HEK293 (cell line): ENCODE measurements at regions not wholly inside any gene's neighbourhood (a gene's known extent, or its start where the extent isn't known, plus 50 kb on each side); places are given as distances from the start of the nearest gene placed in this dataset.

ENCODE experiments used
- CTCF ChIA-PET: fragments of 350-600 bp; formaldehyde crosslinking; extraction: SDS; loops from one replicate; lab custom pipeline; 2021; ENCODE audit warnings: antibody characterized with exemption; lab: Yijun Ruan, JAX
- POLR2A ChIA-PET: fragments of 300-600 bp; formaldehyde crosslinking; extraction: SDS; loops from one replicate; lab custom pipeline; 2020; ENCODE audit warnings: antibody characterized with exemption, inconsistent platforms; lab: Yijun Ruan, JAX
- H3K27ac ChIP-seq: fragments of 200-500 bp; sonication (Bioruptor generic); 2 replicates; pipeline ENCODE4 v1.5.1; 2014; ENCODE audit warnings: low read depth, low read length, control low read depth, inconsistent platforms; ENCODE audit errors: extremely low read depth
- H3K36me3 ChIP-seq, 2 experiments: fragments of 200-500 bp in 1 of 2; sonication (Bioruptor generic) in 1 of 2; 1 replicate in 1 of 2; 2 replicates in 1 of 2; pipeline ENCODE4 v1.5.1; 2014 to 2017; ENCODE audit warnings: inconsistent platforms in 2 of 2, low read length in 2 of 2; ENCODE audit not compliant: control insufficient read depth in 2 of 2, insufficient read depth in 1 of 2
- H3K4me1 ChIP-seq: fragments of 200-500 bp; sonication (Bioruptor generic); 2 replicates; pipeline ENCODE4 v1.5.1; 2014; ENCODE audit warnings: mild to moderate bottlenecking, low read length, inconsistent platforms; ENCODE audit not compliant: control insufficient read depth, insufficient read depth
- H3K4me3 ChIP-seq: 2 replicates; pipeline ENCODE4 v1.5.1; 2011; ENCODE audit warnings: low read depth, mild to moderate bottlenecking, control low read depth, low read length, moderate library complexity
- H3K9me3 ChIP-seq: fragments of 200-500 bp; sonication (Bioruptor generic); 2 replicates; pipeline ENCODE4 v1.5.1; 2014; ENCODE audit warnings: low read depth, low read length, inconsistent platforms; ENCODE audit not compliant: control insufficient read depth, insufficient read depth
- GFI1B ChIP-seq: fragments of 450-650 bp; formaldehyde crosslinking; IDR thresholded peaks from 2 replicates; pipeline ENCODE4 v1.5.1; 2016; ENCODE audit warnings: missing biosample characterization, missing genetic modification characterization
- OSR2 ChIP-seq: fragments of 450-650 bp; formaldehyde crosslinking; IDR thresholded peaks from 2 replicates; pipeline ENCODE4 v1.5.1; 2016; ENCODE audit warnings: missing biosample characterization, missing genetic modification characterization
- RBAK ChIP-seq: fragments of 450-650 bp; formaldehyde crosslinking; IDR thresholded peaks from 2 replicates; pipeline ENCODE4 v1.5.1; 2016; ENCODE audit warnings: missing biosample characterization, missing genetic modification characterization
- SETDB1 ChIP-seq: IDR thresholded peaks from one replicate; pipeline ENCODE4 v1.6.1; 2017; ENCODE audit warnings: mild to moderate bottlenecking, low read length, moderate library complexity, mixed read lengths; ENCODE audit not compliant: insufficient read length
- SP2 ChIP-seq: fragments of 450-650 bp; formaldehyde crosslinking; IDR thresholded peaks from 2 replicates; pipeline ENCODE4 v1.5.1; 2016; ENCODE audit warnings: missing biosample characterization, missing genetic modification characterization
- WT1 ChIP-seq: fragments of 450-650 bp; formaldehyde crosslinking; IDR thresholded peaks from 2 replicates; pipeline ENCODE4 v1.5.1; 2016; ENCODE audit warnings: missing biosample characterization, missing genetic modification characterization
- ZBTB8A ChIP-seq: fragments of 450-650 bp; formaldehyde crosslinking; IDR thresholded peaks from 2 replicates; pipeline ENCODE4 v1.5.1; 2016; ENCODE audit warnings: missing biosample characterization, missing genetic modification characterization
- ZNF211 ChIP-seq: fragments of 450-650 bp; formaldehyde crosslinking; IDR thresholded peaks from 2 replicates; pipeline ENCODE4 v1.5.1; 2016; ENCODE audit warnings: low read depth, missing biosample characterization, missing genetic modification characterization
- ZNF23 ChIP-seq: fragments of 450-650 bp; formaldehyde crosslinking; IDR thresholded peaks from 2 replicates; pipeline ENCODE4 v1.5.1; 2016; ENCODE audit warnings: missing biosample characterization, missing genetic modification characterization, borderline replicate concordance
- ZNF248 ChIP-seq: fragments of 450-650 bp; formaldehyde crosslinking; IDR thresholded peaks from 2 replicates; pipeline ENCODE4 v1.5.1; 2017; ENCODE audit warnings: missing biosample characterization, missing genetic modification characterization
- ZNF274 ChIP-seq, 2 experiments: fragments of 200-500 bp in 1 of 2; fragments of 450-650 bp in 1 of 2; sonication (Bioruptor generic) in 1 of 2; formaldehyde crosslinking in 1 of 2; IDR thresholded peaks; 2 replicates each; pipeline versions ENCODE4 v1.5.1 to v1.6.1; 2014 to 2016; ENCODE audit warnings: borderline replicate concordance in 1 of 2, inconsistent platforms in 1 of 2, low read length in 1 of 2, missing biosample characterization in 1 of 2, missing genetic modification characterization in 1 of 2
- ZNF292 ChIP-seq: fragments of 450-650 bp; formaldehyde crosslinking; IDR thresholded peaks from 2 replicates; pipeline ENCODE4 v1.5.1; 2016; ENCODE audit warnings: low read depth, missing biosample characterization, missing genetic modification characterization, borderline replicate concordance
- ZNF350 ChIP-seq: fragments of 450-650 bp; formaldehyde crosslinking; IDR thresholded peaks from 2 replicates; pipeline ENCODE4 v1.5.0; 2017; ENCODE audit warnings: missing biosample characterization, mild to moderate bottlenecking, missing genetic modification characterization
- ZNF366 ChIP-seq: fragments of 450-650 bp; formaldehyde crosslinking; conservative IDR thresholded peaks from 2 replicates; pipeline ENCODE4 v1.5.1; 2016; ENCODE audit warnings: missing biosample characterization, missing genetic modification characterization
- ZNF501 ChIP-seq: fragments of 450-650 bp; formaldehyde crosslinking; IDR thresholded peaks from 2 replicates; pipeline ENCODE4 v1.5.1; 2016; ENCODE audit warnings: missing biosample characterization, missing genetic modification characterization
- ZNF623 ChIP-seq: fragments of 450-650 bp; formaldehyde crosslinking; IDR thresholded peaks from 2 replicates; pipeline ENCODE4 v1.5.1; 2016; ENCODE audit warnings: missing biosample characterization, missing genetic modification characterization
- ZNF629 ChIP-seq: fragments of 450-650 bp; formaldehyde crosslinking; IDR thresholded peaks from 2 replicates; pipeline ENCODE4 v1.5.1; 2017; ENCODE audit warnings: missing biosample characterization, missing genetic modification characterization
- TF ChIP-seq, protein P1 (sequence below): fragments of 450-650 bp; formaldehyde crosslinking; IDR thresholded peaks from 2 replicates; pipeline ENCODE4 v1.5.1; 2016; ENCODE audit warnings: missing biosample characterization, missing genetic modification characterization
- TF ChIP-seq, protein P2 (sequence below): fragments of 450-650 bp; formaldehyde crosslinking; IDR thresholded peaks from 2 replicates; pipeline ENCODE4 v1.5.1; 2016; ENCODE audit warnings: missing biosample characterization, missing genetic modification characterization
- TF ChIP-seq, protein P3 (sequence below): fragments of 450-650 bp; formaldehyde crosslinking; IDR thresholded peaks from 2 replicates; pipeline ENCODE4 v1.5.1; 2017; ENCODE audit warnings: missing biosample characterization, missing genetic modification characterization
- TF ChIP-seq, protein P4 (sequence below): fragments of 450-650 bp; formaldehyde crosslinking; IDR thresholded peaks from 2 replicates; pipeline ENCODE4 v1.5.1; 2016; ENCODE audit warnings: missing biosample characterization, missing genetic modification characterization

DNA sequence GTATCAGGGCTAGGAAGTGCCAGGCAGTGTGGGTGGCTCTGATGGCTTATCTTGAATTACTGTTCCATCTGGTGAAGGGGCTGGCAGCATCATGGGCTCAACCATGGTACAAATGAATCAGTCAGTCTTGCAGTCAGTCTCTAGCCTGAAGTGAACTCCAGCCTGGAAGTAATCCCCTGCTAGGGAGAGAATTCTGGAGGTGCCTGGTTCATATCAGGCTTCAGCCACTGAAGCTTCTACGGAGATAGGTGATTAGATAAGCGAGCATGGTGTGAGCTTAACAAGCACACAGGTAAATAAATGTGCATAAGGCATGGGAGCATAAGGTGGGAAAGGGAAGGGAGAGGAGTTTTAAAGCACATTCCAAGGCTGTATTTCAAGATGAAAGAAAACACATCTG lies 541.7 kb downstream of the MBD2 start (continued):
- TF ChIP-seq, protein P1, sequence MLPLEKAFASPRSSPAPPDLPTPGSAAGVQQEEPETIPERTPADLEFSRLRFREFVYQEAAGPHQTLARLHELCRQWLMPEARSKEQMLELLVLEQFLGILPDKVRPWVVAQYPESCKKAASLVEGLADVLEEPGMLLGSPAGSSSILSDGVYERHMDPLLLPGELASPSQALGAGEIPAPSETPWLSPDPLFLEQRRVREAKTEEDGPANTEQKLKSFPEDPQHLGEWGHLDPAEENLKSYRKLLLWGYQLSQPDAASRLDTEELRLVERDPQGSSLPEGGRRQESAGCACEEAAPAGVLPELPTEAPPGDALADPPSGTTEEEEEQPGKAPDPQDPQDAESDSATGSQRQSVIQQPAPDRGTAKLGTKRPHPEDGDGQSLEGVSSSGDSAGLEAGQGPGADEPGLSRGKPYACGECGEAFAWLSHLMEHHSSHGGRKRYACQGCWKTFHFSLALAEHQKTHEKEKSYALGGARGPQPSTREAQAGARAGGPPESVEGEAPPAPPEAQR: no peak
- TF ChIP-seq OSR2 (tag by site-specific recombination) (no peak), GFI1B (tag by site-specific recombination) (no peak)

DNA sequence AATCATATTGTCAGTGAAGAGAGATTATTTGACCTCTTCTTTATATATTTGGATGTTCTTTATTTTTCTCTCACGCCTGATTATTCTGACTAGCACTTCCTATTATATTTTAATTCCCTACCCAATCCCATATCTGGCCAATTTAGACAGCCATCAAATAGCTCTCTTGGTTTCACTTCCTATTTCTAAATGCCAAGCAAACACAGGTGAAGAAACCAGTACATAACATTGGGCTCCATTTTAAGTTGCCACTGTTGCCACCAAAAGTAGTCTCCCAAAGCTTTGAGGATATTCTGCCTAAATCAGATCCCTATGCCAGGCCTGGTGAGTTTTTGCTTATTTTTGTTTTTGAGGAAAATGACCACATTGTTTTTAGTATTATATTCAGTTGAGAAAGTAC lies 547.0 kb downstream of the MBD2 start:
- ChIA-PET POLR2A (no interaction called here), CTCF (no interaction called here)
- H3K36me3 ChIP-seq: no peaks in the 10 kb centered on the region
- no peak overlapping the region for H3K4me3 ChIP-seq
- H3K27ac ChIP-seq: no peak overlapping the region
- no peaks in the 10 kb centered on the region for H3K9me3 ChIP-seq
- TF ChIP-seq, protein P2, sequence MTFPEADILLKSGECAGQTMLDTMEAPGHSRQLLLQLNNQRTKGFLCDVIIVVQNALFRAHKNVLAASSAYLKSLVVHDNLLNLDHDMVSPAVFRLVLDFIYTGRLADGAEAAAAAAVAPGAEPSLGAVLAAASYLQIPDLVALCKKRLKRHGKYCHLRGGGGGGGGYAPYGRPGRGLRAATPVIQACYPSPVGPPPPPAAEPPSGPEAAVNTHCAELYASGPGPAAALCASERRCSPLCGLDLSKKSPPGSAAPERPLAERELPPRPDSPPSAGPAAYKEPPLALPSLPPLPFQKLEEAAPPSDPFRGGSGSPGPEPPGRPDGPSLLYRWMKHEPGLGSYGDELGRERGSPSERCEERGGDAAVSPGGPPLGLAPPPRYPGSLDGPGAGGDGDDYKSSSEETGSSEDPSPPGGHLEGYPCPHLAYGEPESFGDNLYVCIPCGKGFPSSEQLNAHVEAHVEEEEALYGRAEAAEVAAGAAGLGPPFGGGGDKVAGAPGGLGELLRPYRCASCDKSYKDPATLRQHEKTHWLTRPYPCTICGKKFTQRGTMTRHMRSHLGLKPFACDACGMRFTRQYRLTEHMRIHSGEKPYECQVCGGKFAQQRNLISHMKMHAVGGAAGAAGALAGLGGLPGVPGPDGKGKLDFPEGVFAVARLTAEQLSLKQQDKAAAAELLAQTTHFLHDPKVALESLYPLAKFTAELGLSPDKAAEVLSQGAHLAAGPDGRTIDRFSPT: no peak
- no peak for TF ChIP-seq ZNF211
- TF ChIP-seq SP2 (tag by site-specific recombination): no peak
- no peak for TF ChIP-seq ZNF274 (IDR thresholded peaks at IDR 0.05; ENCODE audit: low read length)
- TF ChIP-seq ZNF274 (tag by site-specific recombination; IDR thresholded peaks at IDR 0.05; ENCODE audit: borderline replicate concordance): no peak
- TF ChIP-seq ZNF623 (tag by site-specific recombination): no peak
- H3K4me1 ChIP-seq: no peaks in the 10 kb centered on the region

DNA sequence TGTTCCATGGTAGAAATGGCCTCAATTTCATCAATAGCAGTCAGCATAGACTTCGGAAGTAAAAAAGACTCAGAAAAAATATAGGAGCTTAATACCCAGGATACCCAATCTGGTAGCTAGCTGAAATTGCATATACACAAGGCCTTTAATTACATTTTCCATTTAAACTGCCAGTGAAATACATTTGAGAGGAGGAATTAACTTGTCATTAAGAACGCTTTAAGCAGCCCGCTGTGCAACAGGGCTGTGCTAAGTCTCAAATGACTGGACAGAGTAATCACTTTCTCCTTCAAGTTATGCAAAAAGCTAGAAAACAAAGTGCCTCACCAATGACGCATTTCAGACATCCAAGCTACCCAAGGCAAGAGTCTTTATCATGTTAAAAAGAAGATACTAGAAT lies 558.8 kb downstream of the MBD2 start:
- POLR2A ChIA-PET: no interaction called here
- H3K4me1 ChIP-seq: no peaks in the 10 kb centered on the region
- no peaks in the 10 kb centered on the region for H3K36me3 ChIP-seq
- no peak overlapping the region for H3K4me3 ChIP-seq
- CTCF ChIA-PET: interaction anchor here (0.6 kb wide), 1 partner anchor 57 kb away, joined by 3 read pairs; no protein-coding TSS in a partner anchor
- no peak overlapping the region for H3K27ac ChIP-seq
- H3K9me3 ChIP-seq: no peaks in the 10 kb centered on the region
- no peak for TF ChIP-seq RBAK (tag by site-specific recombination)
- no peak for TF ChIP-seq WT1 (tag by site-specific recombination)

DNA sequence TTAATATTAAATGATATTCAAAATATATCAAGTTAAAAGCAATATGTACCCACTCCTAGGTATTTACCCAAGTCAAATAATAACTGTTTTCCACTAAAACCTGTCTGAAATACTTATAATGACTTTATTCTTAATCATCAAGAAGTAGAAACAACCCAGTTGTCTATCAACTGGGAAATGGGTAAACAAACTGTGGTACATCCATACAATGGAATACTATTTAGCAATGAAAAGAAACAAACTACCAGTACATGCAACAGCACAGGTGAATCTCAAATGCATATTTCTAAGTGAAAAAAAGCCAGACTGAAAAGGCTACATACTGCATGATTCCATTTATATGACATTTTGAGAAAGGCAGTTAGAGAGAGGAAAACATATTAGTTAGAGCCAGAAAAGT lies 559.9 kb downstream of the MBD2 start:
- Histone ChIP-seq H3K9me3 (no peaks in the 10 kb centered on the region), H3K27ac (no peak overlapping the region), H3K36me3 (no peaks in the 10 kb centered on the region), H3K4me1 (no peaks in the 10 kb centered on the region), H3K4me3 (no peak overlapping the region)
- CTCF ChIA-PET: no interaction called here
- POLR2A ChIA-PET: no interaction called here
- TF ChIP-seq SETDB1: no peak
- TF ChIP-seq, protein P3, sequence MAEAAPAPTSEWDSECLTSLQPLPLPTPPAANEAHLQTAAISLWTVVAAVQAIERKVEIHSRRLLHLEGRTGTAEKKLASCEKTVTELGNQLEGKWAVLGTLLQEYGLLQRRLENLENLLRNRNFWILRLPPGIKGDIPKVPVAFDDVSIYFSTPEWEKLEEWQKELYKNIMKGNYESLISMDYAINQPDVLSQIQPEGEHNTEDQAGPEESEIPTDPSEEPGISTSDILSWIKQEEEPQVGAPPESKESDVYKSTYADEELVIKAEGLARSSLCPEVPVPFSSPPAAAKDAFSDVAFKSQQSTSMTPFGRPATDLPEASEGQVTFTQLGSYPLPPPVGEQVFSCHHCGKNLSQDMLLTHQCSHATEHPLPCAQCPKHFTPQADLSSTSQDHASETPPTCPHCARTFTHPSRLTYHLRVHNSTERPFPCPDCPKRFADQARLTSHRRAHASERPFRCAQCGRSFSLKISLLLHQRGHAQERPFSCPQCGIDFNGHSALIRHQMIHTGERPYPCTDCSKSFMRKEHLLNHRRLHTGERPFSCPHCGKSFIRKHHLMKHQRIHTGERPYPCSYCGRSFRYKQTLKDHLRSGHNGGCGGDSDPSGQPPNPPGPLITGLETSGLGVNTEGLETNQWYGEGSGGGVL: no peak
- TF ChIP-seq ZBTB8A (tag by site-specific recombination): no peak
- no peak for TF ChIP-seq ZNF501
- no peak for TF ChIP-seq ZNF292
- TF ChIP-seq ZNF23: no peak
- no peak for TF ChIP-seq ZNF629
- TF ChIP-seq, protein P4, sequence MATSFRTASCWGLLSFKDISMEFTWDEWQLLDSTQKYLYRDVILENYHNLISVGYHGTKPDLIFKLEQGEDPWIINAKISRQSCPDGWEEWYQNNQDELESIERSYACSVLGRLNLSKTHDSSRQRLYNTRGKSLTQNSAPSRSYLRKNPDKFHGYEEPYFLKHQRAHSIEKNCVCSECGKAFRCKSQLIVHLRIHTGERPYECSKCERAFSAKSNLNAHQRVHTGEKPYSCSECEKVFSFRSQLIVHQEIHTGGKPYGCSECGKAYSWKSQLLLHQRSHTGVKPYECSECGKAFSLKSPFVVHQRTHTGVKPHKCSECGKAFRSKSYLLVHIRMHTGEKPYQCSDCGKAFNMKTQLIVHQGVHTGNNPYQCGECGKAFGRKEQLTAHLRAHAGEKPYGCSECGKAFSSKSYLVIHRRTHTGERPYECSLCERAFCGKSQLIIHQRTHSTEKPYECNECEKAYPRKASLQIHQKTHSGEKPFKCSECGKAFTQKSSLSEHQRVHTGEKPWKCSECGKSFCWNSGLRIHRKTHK (tag by site-specific recombination): no peak
- TF ChIP-seq ZNF248: no peak
- no peak for TF ChIP-seq ZNF366 (tag by site-specific recombination)
- TF ChIP-seq ZNF350 (tag by site-specific recombination): no peak
